ENCODE measurements at regions not wholly inside any gene's neighbourhood (a gene's known extent, or its start where the extent isn't known, plus 50 kb on each side); places are given as distances from the start of the nearest gene placed in this dataset.

DNA sequence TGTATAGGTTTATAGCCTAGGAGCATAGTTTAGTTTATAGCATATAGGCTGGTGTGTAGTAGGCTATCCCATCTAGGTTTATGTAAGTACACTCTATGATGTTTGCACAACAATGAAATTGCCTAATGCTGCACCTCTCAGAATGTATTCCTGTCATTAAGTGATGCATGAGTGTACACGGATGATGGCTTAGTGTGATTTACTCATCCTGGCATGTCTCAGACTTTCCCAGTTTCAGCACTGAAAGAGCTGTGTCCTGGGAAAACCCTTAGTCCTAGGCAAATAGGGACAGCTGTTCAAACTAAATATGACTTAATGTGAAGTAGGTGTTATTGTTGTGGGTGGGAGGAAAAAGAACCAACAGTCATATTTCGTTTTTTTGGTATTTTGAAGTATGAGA lies 264.9 kb upstream of the MAGEB18 start:
- DNase-seq, result no peak
- Histone ChIP-seq H4K20me1 (ENCODE audit: insufficient read depth, low read length) (no peaks in the 10 kb centered on the region), H2BK20ac (ENCODE audit: low read depth, low read length) (no peak overlapping the region), H2BK15ac (ENCODE audit: low read depth, low read length) (no peak overlapping the region), H3K27ac (ENCODE audit: insufficient read depth, low read length) (no peak overlapping the region), H3K4me1 (ENCODE audit: control insufficient read depth, insufficient read depth, low read length) (no peaks in the 10 kb centered on the region), H3K36me3 (ENCODE audit: control insufficient read depth, insufficient read depth, low read length) (no peaks in the 10 kb centered on the region), H4K8ac (ENCODE audit: low read depth in 2 of 2, low read length in 2 of 2) (no peak overlapping the region), H3K27me3 (ENCODE audit: control insufficient read depth, insufficient read depth, low read length) (no peaks in the 10 kb centered on the region), H3K4ac (ENCODE audit: low read depth, low read length) (no peak overlapping the region), H4K91ac (ENCODE audit: insufficient read depth, low read depth, low read length) (no peak overlapping the region), H3K9me1 (ENCODE audit: insufficient read depth, low read length) (no peaks in the 10 kb centered on the region), H3K79me1 (ENCODE audit: low read depth in 1 of 2, low read length in 2 of 2) (no peaks in the 10 kb centered on the region), H3K9ac (ENCODE audit: low read depth, low read length) (no peak overlapping the region), H2AFZ (replicated peaks; ENCODE audit: low read length, poor library complexity) (no peak overlapping the region), H3K23ac (ENCODE audit: low read depth, low read length) (no peak overlapping the region), H3K18ac (ENCODE audit: low read depth, low read length) (no peak overlapping the region), H3K9me3 (ENCODE audit: control insufficient read depth, insufficient read depth, low read length) (0 out of 2 replicates have a peak, but pooled peaks cover 2% of the 10 kb centered on the region), H3K4me2 (ENCODE audit: low read depth, low read length) (no peak overlapping the region), H4K5ac (ENCODE audit: low read depth, low read length) (no peak overlapping the region), H3K14ac (replicated peaks; ENCODE audit: low read depth, low read length) (no peak overlapping the region), H2BK5ac (ENCODE audit: low read depth, low read length, poor library complexity, severe bottlenecking) (no peak overlapping the region), H2BK120ac (ENCODE audit: low read depth, low read length) (no peak overlapping the region), H2AK5ac (ENCODE audit: low read depth, low read length) (no peak overlapping the region), H2AK9ac (replicated peaks; ENCODE audit: low read depth, low read length, poor library complexity) (no peak overlapping the region), H3K56ac (ENCODE audit: extremely low read depth, insufficient read depth, low read length) (no peak overlapping the region), H3K4me3 (ENCODE audit: insufficient read depth, low read depth, low read length) (no peak overlapping the region)
- intact Hi-C loops (cut with micrococcal nuclease) (no loop called here), in situ Hi-C loops (cut with MboI; ENCODE audit: low sequenced_read_pairs) (no loop called here), dilution Hi-C loops (cut with HindIII; ENCODE audit: low sequenced_read_pairs, unreplicated experiment) (no loop called here)
- no peak for ATAC-seq (ENCODE audit: low read depth)
- ChIA-PET POLR2A (ENCODE audit: unreplicated experiment) (no interaction called here), CTCF (no interaction called here)
- no peak for TF ChIP-seq SMC3 (IDR thresholded peaks at IDR 0.05; ENCODE audit: low read depth, low read length)
- no peak for TF ChIP-seq FOS (IDR thresholded peaks at IDR 0.05; ENCODE audit: low read depth, low read length)
- no peak for TF ChIP-seq MAFK (IDR thresholded peaks at IDR 0.05; ENCODE audit: low read depth, low read length)
- TF ChIP-seq MXI1 (IDR thresholded peaks at IDR 0.05; ENCODE audit: borderline replicate concordance, low read depth, low read length), result no peak
- no peak for TF ChIP-seq RAD21 (IDR thresholded peaks at IDR 0.05; ENCODE audit: low read length)
- TF ChIP-seq, protein P1, sequence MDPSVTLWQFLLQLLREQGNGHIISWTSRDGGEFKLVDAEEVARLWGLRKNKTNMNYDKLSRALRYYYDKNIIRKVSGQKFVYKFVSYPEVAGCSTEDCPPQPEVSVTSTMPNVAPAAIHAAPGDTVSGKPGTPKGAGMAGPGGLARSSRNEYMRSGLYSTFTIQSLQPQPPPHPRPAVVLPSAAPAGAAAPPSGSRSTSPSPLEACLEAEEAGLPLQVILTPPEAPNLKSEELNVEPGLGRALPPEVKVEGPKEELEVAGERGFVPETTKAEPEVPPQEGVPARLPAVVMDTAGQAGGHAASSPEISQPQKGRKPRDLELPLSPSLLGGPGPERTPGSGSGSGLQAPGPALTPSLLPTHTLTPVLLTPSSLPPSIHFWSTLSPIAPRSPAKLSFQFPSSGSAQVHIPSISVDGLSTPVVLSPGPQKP (IDR thresholded peaks at IDR 0.05; ENCODE audit: borderline replicate concordance, low read depth, low read length), result no peak
- no peak for TF ChIP-seq BHLHE40 (IDR thresholded peaks at IDR 0.05; ENCODE audit: low read depth, low read length)
- no peak for TF ChIP-seq MAZ (IDR thresholded peaks at IDR 0.05; ENCODE audit: borderline replicate concordance, low read depth, low read length)
- no peak for TF ChIP-seq CEBPB (IDR thresholded peaks at IDR 0.05; ENCODE audit: low read depth, low read length)
- no peak for TF ChIP-seq NFE2L2 (IDR thresholded peaks at IDR 0.05; ENCODE audit: low read depth, low read length)
- TF ChIP-seq, protein P2, sequence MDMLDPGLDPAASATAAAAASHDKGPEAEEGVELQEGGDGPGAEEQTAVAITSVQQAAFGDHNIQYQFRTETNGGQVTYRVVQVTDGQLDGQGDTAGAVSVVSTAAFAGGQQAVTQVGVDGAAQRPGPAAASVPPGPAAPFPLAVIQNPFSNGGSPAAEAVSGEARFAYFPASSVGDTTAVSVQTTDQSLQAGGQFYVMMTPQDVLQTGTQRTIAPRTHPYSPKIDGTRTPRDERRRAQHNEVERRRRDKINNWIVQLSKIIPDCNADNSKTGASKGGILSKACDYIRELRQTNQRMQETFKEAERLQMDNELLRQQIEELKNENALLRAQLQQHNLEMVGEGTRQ (IDR thresholded peaks at IDR 0.05; ENCODE audit: low read depth, low read length), result no peak
- no peak for TF ChIP-seq POLR2A (IDR thresholded peaks at IDR 0.05; ENCODE audit: low read depth, low read length)
- no peak for TF ChIP-seq RFX5 (IDR thresholded peaks at IDR 0.05; ENCODE audit: low read depth, low read length)
- TF ChIP-seq CHD1 (IDR thresholded peaks at IDR 0.05; ENCODE audit: low read depth, low read length), result no peak
- no peak for TF ChIP-seq RCOR1 (IDR thresholded peaks at IDR 0.05; ENCODE audit: insufficient replicate concordance, low read length)
- TF ChIP-seq, protein P3, sequence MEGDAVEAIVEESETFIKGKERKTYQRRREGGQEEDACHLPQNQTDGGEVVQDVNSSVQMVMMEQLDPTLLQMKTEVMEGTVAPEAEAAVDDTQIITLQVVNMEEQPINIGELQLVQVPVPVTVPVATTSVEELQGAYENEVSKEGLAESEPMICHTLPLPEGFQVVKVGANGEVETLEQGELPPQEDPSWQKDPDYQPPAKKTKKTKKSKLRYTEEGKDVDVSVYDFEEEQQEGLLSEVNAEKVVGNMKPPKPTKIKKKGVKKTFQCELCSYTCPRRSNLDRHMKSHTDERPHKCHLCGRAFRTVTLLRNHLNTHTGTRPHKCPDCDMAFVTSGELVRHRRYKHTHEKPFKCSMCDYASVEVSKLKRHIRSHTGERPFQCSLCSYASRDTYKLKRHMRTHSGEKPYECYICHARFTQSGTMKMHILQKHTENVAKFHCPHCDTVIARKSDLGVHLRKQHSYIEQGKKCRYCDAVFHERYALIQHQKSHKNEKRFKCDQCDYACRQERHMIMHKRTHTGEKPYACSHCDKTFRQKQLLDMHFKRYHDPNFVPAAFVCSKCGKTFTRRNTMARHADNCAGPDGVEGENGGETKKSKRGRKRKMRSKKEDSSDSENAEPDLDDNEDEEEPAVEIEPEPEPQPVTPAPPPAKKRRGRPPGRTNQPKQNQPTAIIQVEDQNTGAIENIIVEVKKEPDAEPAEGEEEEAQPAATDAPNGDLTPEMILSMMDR (conservative IDR thresholded peaks at IDR 0.05; ENCODE audit: low read depth, low read length), result no peak
- BruUV-seq (replicated peaks), result no TSS peak
- no CpG with 5 or more reads among the region's 2 CpGs for WGBS, 2 experiments (ENCODE audit: extremely low coverage in 2 of 2, insufficient read length in 1 of 2)

Data from IMR-90 (cell line).